ENCODE measurements at regions not wholly inside any gene's neighbourhood (a gene's known extent, or its start where the extent isn't known, plus 50 kb on each side); places are given as distances from the start of the nearest gene placed in this dataset.

DNA sequence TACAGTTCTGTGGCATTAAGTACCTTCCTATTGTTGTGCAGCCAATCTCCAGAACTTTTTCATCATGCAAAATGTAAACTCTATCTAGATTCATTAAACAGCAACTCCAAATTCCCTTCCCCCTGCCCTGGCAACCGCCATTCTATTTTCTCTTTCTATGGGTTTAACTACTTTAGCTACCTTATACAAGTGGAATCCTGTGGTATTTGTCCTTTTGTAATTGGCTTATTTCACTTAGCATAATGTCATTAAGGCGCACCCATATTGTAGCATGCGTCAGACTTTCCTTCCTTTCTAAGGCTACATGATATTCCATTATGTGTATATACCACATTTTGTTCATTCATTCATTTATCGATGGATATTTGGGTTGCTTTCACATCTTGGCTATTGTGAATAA is 142.4 kb downstream of the CAAP1 start:
- H3K4me1 Mint-ChIP-seq (ENCODE audit: low read depth): no peaks in the 10 kb centered on the region
- peaks cover 2% of the 10 kb centered on the region for H3K27me3 Mint-ChIP-seq
- H3K27ac Mint-ChIP-seq: no peak overlapping the region
- H3K9me3 Mint-ChIP-seq: no peaks in the 10 kb centered on the region
- intact Hi-C loops (cut with micrococcal nuclease): no loop called here
- no peak for ATAC-seq
- ChIA-PET POLR2A (no interaction called here), CTCF (interaction anchor here (1.7 kb wide), 1 partner anchor 106 kb away, joined by 3 read pairs; no protein-coding TSS in a partner anchor)
- H3K36me3 Mint-ChIP-seq (ENCODE audit: low read depth): no peaks in the 10 kb centered on the region
- H3K4me3 Mint-ChIP-seq: no peak overlapping the region
- DNase-seq: no peak
- TF ChIP-seq, protein P1, sequence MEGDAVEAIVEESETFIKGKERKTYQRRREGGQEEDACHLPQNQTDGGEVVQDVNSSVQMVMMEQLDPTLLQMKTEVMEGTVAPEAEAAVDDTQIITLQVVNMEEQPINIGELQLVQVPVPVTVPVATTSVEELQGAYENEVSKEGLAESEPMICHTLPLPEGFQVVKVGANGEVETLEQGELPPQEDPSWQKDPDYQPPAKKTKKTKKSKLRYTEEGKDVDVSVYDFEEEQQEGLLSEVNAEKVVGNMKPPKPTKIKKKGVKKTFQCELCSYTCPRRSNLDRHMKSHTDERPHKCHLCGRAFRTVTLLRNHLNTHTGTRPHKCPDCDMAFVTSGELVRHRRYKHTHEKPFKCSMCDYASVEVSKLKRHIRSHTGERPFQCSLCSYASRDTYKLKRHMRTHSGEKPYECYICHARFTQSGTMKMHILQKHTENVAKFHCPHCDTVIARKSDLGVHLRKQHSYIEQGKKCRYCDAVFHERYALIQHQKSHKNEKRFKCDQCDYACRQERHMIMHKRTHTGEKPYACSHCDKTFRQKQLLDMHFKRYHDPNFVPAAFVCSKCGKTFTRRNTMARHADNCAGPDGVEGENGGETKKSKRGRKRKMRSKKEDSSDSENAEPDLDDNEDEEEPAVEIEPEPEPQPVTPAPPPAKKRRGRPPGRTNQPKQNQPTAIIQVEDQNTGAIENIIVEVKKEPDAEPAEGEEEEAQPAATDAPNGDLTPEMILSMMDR (IDR thresholded peaks at IDR 0.05): no peak

GRCh38 chr9:26748449-26749058 is 144.0 kb downstream of the CAAP1 start:
- no peaks in the 10 kb centered on the region for H3K36me3 Mint-ChIP-seq (ENCODE audit: low read depth)
- ChIA-PET CTCF (interaction anchor here (1.6 to 1.7 kb wide), 2 partner anchors 10 to 108 kb away, joined by 3 read pairs; no protein-coding TSS in a partner anchor), POLR2A (no interaction called here)
- H3K4me3 Mint-ChIP-seq: no peak overlapping the region
- TF ChIP-seq, protein P1 (IDR thresholded peaks at IDR 0.05): no peak
- DNase-seq: no peak
- intact Hi-C loops (cut with micrococcal nuclease): loop anchor here (10.0 kb wide), 1 partner anchor 526 kb away; no protein-coding TSS in a partner anchor
- peaks cover 2% of the 10 kb centered on the region for H3K4me1 Mint-ChIP-seq (ENCODE audit: low read depth)
- peaks cover 2% of the 10 kb centered on the region for H3K27me3 Mint-ChIP-seq
- no peaks in the 10 kb centered on the region for H3K9me3 Mint-ChIP-seq
- H3K27ac Mint-ChIP-seq: no peak overlapping the region
- ATAC-seq: no peak

DNA sequence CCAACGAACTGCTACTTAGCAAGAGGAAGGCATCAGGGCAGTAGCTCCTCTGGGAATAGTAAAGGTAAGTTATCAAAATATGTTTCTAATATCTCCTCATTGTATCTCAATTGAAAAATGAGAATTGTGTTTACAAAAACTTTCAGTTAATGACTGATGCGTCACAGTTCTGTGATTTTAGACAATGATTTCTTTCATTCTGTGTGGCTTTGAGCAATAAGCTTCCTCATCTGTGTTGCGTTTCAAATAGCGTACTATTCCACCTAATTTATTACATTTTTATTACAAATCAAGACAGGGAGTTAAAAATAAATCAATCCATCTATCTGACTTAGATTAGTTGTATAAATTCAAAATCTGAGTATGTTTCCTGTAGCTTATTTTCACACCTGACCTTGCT is 145.0 kb downstream of the CAAP1 start:
- peaks cover 4% of the 10 kb centered on the region for H3K27me3 Mint-ChIP-seq
- no peaks in the 10 kb centered on the region for H3K36me3 Mint-ChIP-seq (ENCODE audit: low read depth)
- DNase-seq (no peak), ATAC-seq (no peak)
- ChIA-PET CTCF (interaction anchor here (1.6 kb wide), 1 partner anchor 11 kb away, joined by 3 read pairs; no protein-coding TSS in a partner anchor), POLR2A (no interaction called here)
- H3K27ac Mint-ChIP-seq: no peak overlapping the region
- H3K4me3 Mint-ChIP-seq: no peak overlapping the region
- TF ChIP-seq, protein P1 (IDR thresholded peaks at IDR 0.05): no peak
- intact Hi-C loops (cut with micrococcal nuclease): loop anchor here (10.0 kb wide), 1 partner anchor 527 kb away; no protein-coding TSS in a partner anchor
- no peaks in the 10 kb centered on the region for H3K9me3 Mint-ChIP-seq
- H3K4me1 Mint-ChIP-seq (ENCODE audit: low read depth): peaks cover 2% of the 10 kb centered on the region

- ATAC-seq (no peak), DNase-seq (no peak)
- ChIA-PET CTCF (interaction anchor here (1.0 kb wide), 2 partner anchors 19 to 229 kb away, joined by 3 read pairs; no protein-coding TSS in a partner anchor), POLR2A (interaction anchor here (0.5 kb wide), 1 partner anchor 212 kb away, joined by 3 read pairs; no protein-coding TSS in a partner anchor)
- Mint-ChIP-seq H3K4me3 (no peak overlapping the region), H3K36me3 (ENCODE audit: low read depth) (no peaks in the 10 kb centered on the region), H3K27ac (no peak overlapping the region), H3K9me3 (no peaks in the 10 kb centered on the region), H3K4me1 (ENCODE audit: low read depth) (peaks cover 2% of the 10 kb centered on the region), H3K27me3 (peaks cover 2% of the 10 kb centered on the region)
- TF ChIP-seq, protein P1 (IDR thresholded peaks at IDR 0.05): no peak
- intact Hi-C loops (cut with micrococcal nuclease): loop anchor here (10.0 kb wide), 1 partner anchor 528 kb away; no protein-coding TSS in a partner anchor
These were observed 146.1 kb downstream of the CAAP1 start for GRCh38 chr9:26746357-26747072.

- ChIA-PET POLR2A (no interaction called here), CTCF (no interaction called here)
- no peak overlapping the region for H3K4me3 Mint-ChIP-seq
- ATAC-seq (no peak), DNase-seq (no peak)
- H3K4me1 Mint-ChIP-seq (ENCODE audit: low read depth): peaks cover 2% of the 10 kb centered on the region
- intact Hi-C loops (cut with micrococcal nuclease): loop anchor here (2.0 to 10.0 kb wide), 2 partner anchors 230 to 530 kb away; no protein-coding TSS in a partner anchor
- H3K27me3 Mint-ChIP-seq: peaks cover 4% of the 10 kb centered on the region
- H3K9me3 Mint-ChIP-seq: no peaks in the 10 kb centered on the region
- TF ChIP-seq, protein P1 (IDR thresholded peaks at IDR 0.05): no peak
- no peaks in the 10 kb centered on the region for H3K36me3 Mint-ChIP-seq (ENCODE audit: low read depth)
- H3K27ac Mint-ChIP-seq: no peak overlapping the region
These were observed 147.5 kb downstream of the CAAP1 start for GRCh38 chr9:26745111-26745510.
